Suppressor macrophage (primary cell): ENCODE measurements at regions not wholly inside any gene's neighbourhood (a gene's known extent, or its start where the extent isn't known, plus 50 kb on each side); places are given as distances from the start of the nearest gene placed in this dataset.

Experiments
- DNase-seq, 4 experiments: peaks; one replicate each; pipeline ENCODE4 v3.0.0-alpha.2; 2020 to 2022

- DNase-seq = no peak
Observed at GRCh38 chr5:116361979-116362577, 212.5 kb downstream of the SEMA6A start.

- DNase-seq = no peak
Observed at GRCh38 chr5:116361171-116361967, 213.3 kb downstream of the SEMA6A start.

DNA sequence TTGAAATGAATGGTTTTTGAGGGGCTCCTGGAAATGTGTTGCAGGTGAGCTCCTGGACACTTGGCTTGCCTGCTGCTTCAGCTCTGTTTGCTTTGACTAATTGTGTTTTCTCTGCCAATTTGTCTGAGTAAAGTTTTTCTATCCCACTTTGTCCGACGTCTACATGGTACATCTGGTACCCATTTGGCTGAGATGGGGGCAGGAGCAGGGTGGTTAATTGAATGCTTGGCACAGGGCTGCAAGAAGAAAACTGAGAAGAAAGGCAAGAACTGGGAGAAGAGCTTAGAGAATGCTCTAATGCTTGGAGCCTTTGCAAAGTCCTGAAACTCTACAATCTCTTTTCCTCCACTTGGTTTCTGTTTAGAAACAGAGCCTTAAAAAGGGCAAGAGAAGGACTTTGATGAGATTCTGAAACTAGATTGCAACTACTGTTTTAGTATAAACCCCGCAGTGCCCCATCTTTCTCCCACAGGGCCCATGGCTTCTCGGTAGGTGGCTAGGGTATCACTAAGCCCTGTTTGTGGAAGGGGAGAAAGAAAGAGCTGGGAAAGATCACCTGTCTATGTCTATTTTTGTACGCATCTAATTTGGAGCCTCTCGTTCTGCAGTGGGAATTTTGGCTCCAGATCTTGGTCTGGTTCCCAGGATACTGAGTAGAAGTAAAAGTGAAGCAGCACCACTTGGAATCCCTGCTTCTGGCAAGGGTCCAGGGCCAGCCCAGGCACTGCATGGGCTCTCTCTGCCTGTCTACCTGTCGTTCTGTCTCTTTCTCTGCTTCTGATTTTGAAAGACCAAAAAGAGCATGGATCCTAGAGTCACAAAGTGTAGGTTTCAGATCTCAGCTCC lies 214.4 kb downstream of the SEMA6A start:
- no peak for DNase-seq

DNA sequence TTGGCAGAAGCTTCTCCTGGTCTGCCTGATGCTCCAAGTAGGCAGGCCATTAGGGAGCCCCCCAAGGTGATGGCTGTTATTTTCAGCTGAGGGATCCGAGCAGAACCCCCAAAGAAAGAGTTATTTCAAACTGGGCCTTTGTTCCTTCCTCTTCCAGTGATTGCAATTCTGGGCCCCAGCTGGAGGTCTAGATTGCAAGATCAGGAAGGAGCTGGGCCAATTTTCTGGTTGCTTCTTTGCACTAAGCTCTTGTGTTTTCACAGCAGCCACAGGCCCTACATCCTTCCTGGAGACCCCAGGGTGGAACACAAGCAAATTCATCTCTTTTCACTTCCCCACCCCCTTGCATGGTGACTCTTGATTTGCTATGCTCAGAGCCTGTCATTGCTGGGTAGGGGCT lies 215.0 kb downstream of the SEMA6A start:
- peak in 3 of 4 experiments; percentile 22 to 41 (median 34) for DNase-seq

GRCh38 chr5:116358911-116359418 lies 215.7 kb downstream of the SEMA6A start:
- DNase-seq = peak; percentile 27 to 78 (median 52)

GRCh38 chr5:116358015-116358523 lies 216.6 kb downstream of the SEMA6A start:
- no peak for DNase-seq

- DNase-seq = no peak
Observed at GRCh38 chr5:116355819-116356601, 218.6 kb downstream of the SEMA6A start.

DNA sequence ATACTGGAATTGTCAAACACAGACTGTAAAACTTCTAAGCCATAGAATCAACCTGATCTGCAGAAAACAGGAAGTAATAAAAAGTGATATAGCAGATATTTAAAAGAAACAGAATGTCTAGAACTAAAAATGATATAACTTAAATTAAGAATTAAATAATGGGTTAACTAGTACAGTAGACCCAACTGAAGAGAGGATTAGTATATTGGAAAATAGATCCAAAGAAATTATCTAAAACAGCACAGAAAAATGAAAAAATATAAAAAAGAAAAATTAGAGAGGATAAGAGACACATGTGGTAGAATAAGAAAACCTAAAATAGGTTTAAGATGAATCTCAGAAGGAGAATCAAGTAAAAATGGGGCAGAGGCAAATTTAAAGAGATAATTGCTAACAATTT lies 219.9 kb downstream of the SEMA6A start:
- DNase-seq = no peak

- no peak for DNase-seq
Observed at GRCh38 chr5:116347657-116348056, 227.0 kb downstream of the SEMA6A start.

DNA sequence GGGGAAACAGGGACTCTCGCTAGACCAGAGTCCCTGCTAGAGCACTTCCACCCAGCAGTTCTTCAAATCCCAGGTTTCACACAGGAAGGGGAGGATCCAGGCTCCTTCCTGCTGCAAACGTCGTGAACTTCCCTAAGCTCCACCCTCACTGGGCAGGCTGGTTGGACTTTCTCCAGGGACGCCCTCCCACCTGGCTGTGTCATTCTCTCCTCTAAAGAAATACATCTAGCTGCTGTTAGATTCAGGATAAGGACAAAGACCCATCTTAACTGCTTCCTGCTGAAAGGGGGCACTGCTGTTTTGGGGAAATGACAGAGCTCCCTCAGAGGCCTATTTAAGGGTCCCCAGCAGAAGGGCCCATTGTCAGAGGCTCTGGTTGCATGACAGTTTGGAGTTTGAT lies 230.7 kb downstream of the SEMA6A start:
- peak in 3 of 4 experiments; percentile 20 to 24 (median 24) for DNase-seq
